ENCODE measurements at regions not wholly inside any gene's neighbourhood (a gene's known extent, or its start where the extent isn't known, plus 50 kb on each side); places are given as distances from the start of the nearest gene placed in this dataset.

DNA sequence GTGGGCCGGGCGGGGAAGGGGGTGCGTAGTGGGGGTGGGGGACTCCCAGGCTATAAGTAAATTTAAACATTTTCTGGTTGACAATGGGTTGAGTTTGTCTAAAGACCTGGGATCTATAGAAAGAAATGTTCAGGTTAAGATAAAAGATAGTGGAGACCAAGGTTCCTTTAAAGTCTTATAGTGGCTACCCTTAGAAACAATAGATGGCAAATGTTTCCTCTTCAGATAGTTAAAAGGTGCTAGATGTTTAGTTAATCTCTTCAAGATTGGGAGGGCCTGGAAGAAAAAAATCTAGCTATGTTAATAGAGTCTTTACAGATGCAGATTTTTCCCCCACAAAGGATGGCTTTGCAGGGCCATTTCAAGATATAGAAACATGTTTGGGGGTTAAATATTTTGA, 446.4 kb upstream of the FKBP1C start:
- DNase-seq (ENCODE audit: low spot score) (peak; percentile 1), ATAC-seq (no peak)
- Histone ChIP-seq H4K20me1 (replicated peaks; ENCODE audit: insufficient read depth) (no peaks in the 10 kb centered on the region), H3K9me2 (ENCODE audit: insufficient read depth) (no peaks in the 10 kb centered on the region), H3F3A (replicated peaks; ENCODE audit: low read depth) (no peaks in the 10 kb centered on the region), H3K4me2 (no peak overlapping the region), H3K36me3 (ENCODE audit: insufficient read depth) (no peaks in the 10 kb centered on the region), H3K4me1 (ENCODE audit: insufficient read depth) (peaks cover 4% of the 10 kb centered on the region; the same call in 1 of the 2 replicates), H3K79me2 (replicated peaks; ENCODE audit: insufficient read depth) (no peaks in the 10 kb centered on the region), H3K4me3 (no peak overlapping the region), H2AFZ (no peak overlapping the region), H3K27ac (ENCODE audit: low read depth) (no peak overlapping the region), H3K27me3 (ENCODE audit: insufficient read depth) (no peaks in the 10 kb centered on the region)
- H3K4me3 Mint-ChIP-seq, result no peak overlapping the region
- no peaks in the 10 kb centered on the region for H3K36me3 Mint-ChIP-seq (ENCODE audit: low read depth)
- no peak for TF ChIP-seq ZNF331 (CRISPR knock-in tag; IDR thresholded peaks at IDR 0.05; ENCODE audit: low read depth)
- no peak for TF ChIP-seq NANOG (IDR thresholded peaks at IDR 0.05; ENCODE audit: borderline replicate concordance)
- no peak for TF ChIP-seq CTCF (conservative IDR thresholded peaks at IDR 0.05; ENCODE audit: low read depth in 2 of 2)
- TF ChIP-seq, protein P1, sequence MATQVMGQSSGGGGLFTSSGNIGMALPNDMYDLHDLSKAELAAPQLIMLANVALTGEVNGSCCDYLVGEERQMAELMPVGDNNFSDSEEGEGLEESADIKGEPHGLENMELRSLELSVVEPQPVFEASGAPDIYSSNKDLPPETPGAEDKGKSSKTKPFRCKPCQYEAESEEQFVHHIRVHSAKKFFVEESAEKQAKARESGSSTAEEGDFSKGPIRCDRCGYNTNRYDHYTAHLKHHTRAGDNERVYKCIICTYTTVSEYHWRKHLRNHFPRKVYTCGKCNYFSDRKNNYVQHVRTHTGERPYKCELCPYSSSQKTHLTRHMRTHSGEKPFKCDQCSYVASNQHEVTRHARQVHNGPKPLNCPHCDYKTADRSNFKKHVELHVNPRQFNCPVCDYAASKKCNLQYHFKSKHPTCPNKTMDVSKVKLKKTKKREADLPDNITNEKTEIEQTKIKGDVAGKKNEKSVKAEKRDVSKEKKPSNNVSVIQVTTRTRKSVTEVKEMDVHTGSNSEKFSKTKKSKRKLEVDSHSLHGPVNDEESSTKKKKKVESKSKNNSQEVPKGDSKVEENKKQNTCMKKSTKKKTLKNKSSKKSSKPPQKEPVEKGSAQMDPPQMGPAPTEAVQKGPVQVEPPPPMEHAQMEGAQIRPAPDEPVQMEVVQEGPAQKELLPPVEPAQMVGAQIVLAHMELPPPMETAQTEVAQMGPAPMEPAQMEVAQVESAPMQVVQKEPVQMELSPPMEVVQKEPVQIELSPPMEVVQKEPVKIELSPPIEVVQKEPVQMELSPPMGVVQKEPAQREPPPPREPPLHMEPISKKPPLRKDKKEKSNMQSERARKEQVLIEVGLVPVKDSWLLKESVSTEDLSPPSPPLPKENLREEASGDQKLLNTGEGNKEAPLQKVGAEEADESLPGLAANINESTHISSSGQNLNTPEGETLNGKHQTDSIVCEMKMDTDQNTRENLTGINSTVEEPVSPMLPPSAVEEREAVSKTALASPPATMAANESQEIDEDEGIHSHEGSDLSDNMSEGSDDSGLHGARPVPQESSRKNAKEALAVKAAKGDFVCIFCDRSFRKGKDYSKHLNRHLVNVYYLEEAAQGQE (IDR thresholded peaks at IDR 0.05; ENCODE audit: unreplicated experiment), result no peak
- TF ChIP-seq EZH2 (IDR thresholded peaks at IDR 0.05; ENCODE audit: low read depth, unreplicated experiment), result no peak
- no peak for TF ChIP-seq ETS1 (IDR thresholded peaks at IDR 0.05)
- no peak for TF ChIP-seq JUNB (IDR thresholded peaks at IDR 0.05; ENCODE audit: unreplicated experiment)
- TF ChIP-seq EZH2phosphoT487 (IDR thresholded peaks at IDR 0.05; ENCODE audit: unreplicated experiment), result no peak
- no peak for TF ChIP-seq STAT1 (IDR thresholded peaks at IDR 0.05; ENCODE audit: unreplicated experiment)
- no peak for TF ChIP-seq POLR2AphosphoS5 (IDR thresholded peaks at IDR 0.05; ENCODE audit: low read depth)
- no peak for TF ChIP-seq ZNF462 (CRISPR knock-in tag; IDR thresholded peaks at IDR 0.05)
- TF ChIP-seq CREB1 (CRISPR knock-in tag; IDR thresholded peaks at IDR 0.05; ENCODE audit: low read depth), result no peak
- no peak for TF ChIP-seq ZNF114 (CRISPR knock-in tag; IDR thresholded peaks at IDR 0.05)
- peaks cover 9% of the 10 kb centered on the region; the same call in 2 of the 3 replicates for H3K4me1 Mint-ChIP-seq
- no peaks in the 10 kb centered on the region for H3K27me3 Mint-ChIP-seq (ENCODE audit: insufficient read depth, low read depth, poor library complexity)
- no peaks in the 10 kb centered on the region; the same call in 2 of the 3 replicates for H3K9me3 Mint-ChIP-seq
- H3K27ac Mint-ChIP-seq, result no peak overlapping the region

Measured in GM23338 (cell line).